DOHH2 (cell line): ENCODE measurements at regions not wholly inside any gene's neighbourhood (a gene's known extent, or its start where the extent isn't known, plus 50 kb on each side); places are given as distances from the start of the nearest gene placed in this dataset.

Experiments
- CTCF ChIP-seq: fragments of 200-600 bp; sonication (generic); IDR thresholded peaks from one replicate; pipeline ENCODE4 v1.5.1; 2014; ENCODE audit warnings: antibody characterized with exemption, mild to moderate bottlenecking, low read depth, low read length; ENCODE audit not compliant: poor library complexity, severe bottlenecking
- EZH2phosphoT487 ChIP-seq: fragments of 200-600 bp; sonication (generic); IDR thresholded peaks from 2 replicates; pipeline ENCODE4 v1.6.1; 2017; ENCODE audit warnings: borderline replicate concordance, mild to moderate bottlenecking, antibody characterized with exemption, low read length, moderate library complexity, mixed read lengths

GRCh38 chrX:22803353-22803752 is 196.4 kb upstream of the DDX53 start:
- no peak for TF ChIP-seq CTCF
- TF ChIP-seq EZH2phosphoT487 = no peak
